IgD-negative memory B cell (primary cell): ENCODE measurements at regions not wholly inside any gene's neighbourhood (a gene's known extent, or its start where the extent isn't known, plus 50 kb on each side); places are given as distances from the start of the nearest gene placed in this dataset.

Experiments
- H3K27ac Mint-ChIP-seq, 3 donors: one replicate each; pipeline ENCODE4 v1.8.0; 2020 to 2022; ENCODE audit warnings: mild to moderate bottlenecking in 3 of 3, mixed read lengths in 3 of 3, moderate library complexity in 1 of 3
- H3K27me3 Mint-ChIP-seq: one replicate; pipeline ENCODE4 v1.8.0; 2021; ENCODE audit warnings: mixed read lengths
- H3K36me3 Mint-ChIP-seq: one replicate; pipeline ENCODE4 v1.8.0; 2020; ENCODE audit warnings: mild to moderate bottlenecking, mixed read lengths
- H3K4me1 Mint-ChIP-seq, 3 donors: one replicate each; pipeline ENCODE4 v1.8.0; 2020 to 2022; ENCODE audit warnings: mixed read lengths in 3 of 3, mild to moderate bottlenecking in 1 of 3
- H3K4me3 Mint-ChIP-seq, 4 donors: one replicate each; pipeline ENCODE4 v1.8.0; 2020 to 2022; ENCODE audit warnings: mild to moderate bottlenecking in 4 of 4, mixed read lengths in 4 of 4, moderate library complexity in 3 of 4
- H3K9me3 Mint-ChIP-seq, 3 donors: one replicate each; pipeline ENCODE4 v1.8.0; 2020 to 2021; ENCODE audit warnings: mixed read lengths in 3 of 3, mild to moderate bottlenecking in 1 of 3

- Mint-ChIP-seq H3K27me3 (no peaks in the 10 kb centered on the region), H3K4me1 (no peaks in the 10 kb centered on the region), H3K27ac (no peak overlapping the region), H3K9me3 (peaks cover 0 to 2% (median 0%) of the 10 kb centered on the region in 3 donors), H3K36me3 (no peaks in the 10 kb centered on the region), H3K4me3 (no peak overlapping the region)
These were observed 500.3 kb upstream of the GRIA1 start for GRCh38 chr5:152990217-152990616.

- Mint-ChIP-seq H3K27ac (no peak overlapping the region), H3K27me3 (no peaks in the 10 kb centered on the region), H3K36me3 (no peaks in the 10 kb centered on the region), H3K4me3 (no peak overlapping the region), H3K4me1 (no peaks in the 10 kb centered on the region), H3K9me3 (peaks cover 0 to 2% (median 0%) of the 10 kb centered on the region in 3 donors)
These were observed 499.8 kb upstream of the GRIA1 start for GRCh38 chr5:152990649-152991048.

- Mint-ChIP-seq H3K36me3 (no peaks in the 10 kb centered on the region), H3K4me1 (no peaks in the 10 kb centered on the region), H3K4me3 (no peak overlapping the region), H3K27ac (no peak overlapping the region), H3K9me3 (peaks cover 0 to 3% (median 0%) of the 10 kb centered on the region in 3 donors), H3K27me3 (no peaks in the 10 kb centered on the region)
These were observed 496.3 kb upstream of the GRIA1 start for GRCh38 chr5:152994033-152994680.

GRCh38 chr5:152995214-152995725 lies 495.2 kb upstream of the GRIA1 start:
- H3K27ac Mint-ChIP-seq, result no peak overlapping the region
- H3K4me1 Mint-ChIP-seq, result no peaks in the 10 kb centered on the region
- no peak overlapping the region for H3K4me3 Mint-ChIP-seq
- no peaks in the 10 kb centered on the region for H3K36me3 Mint-ChIP-seq
- H3K9me3 Mint-ChIP-seq, result peaks cover 0 to 3% (median 0%) of the 10 kb centered on the region in 3 donors
- no peaks in the 10 kb centered on the region for H3K27me3 Mint-ChIP-seq

GRCh38 chr5:153005711-153006110 lies 484.8 kb upstream of the GRIA1 start:
- no peaks in the 10 kb centered on the region for H3K4me1 Mint-ChIP-seq
- no peak overlapping the region for H3K27ac Mint-ChIP-seq

GRCh38 chr5:153006681-153007080 lies 483.8 kb upstream of the GRIA1 start:
- Mint-ChIP-seq H3K4me3 (no peak overlapping the region), H3K4me1 (no peaks in the 10 kb centered on the region), H3K27ac (no peak overlapping the region), H3K36me3 (no peaks in the 10 kb centered on the region), H3K9me3 (peaks cover 6 to 14% (median 8%) of the 10 kb centered on the region in 3 donors), H3K27me3 (no peaks in the 10 kb centered on the region)

More at GRCh38 chr5:153005711-153006110, 484.8 kb upstream of the GRIA1 start:
- no peaks in the 10 kb centered on the region for H3K27me3 Mint-ChIP-seq
- H3K9me3 Mint-ChIP-seq, result peaks cover 6 to 14% (median 8%) of the 10 kb centered on the region in 3 donors
- H3K4me3 Mint-ChIP-seq, result no peak overlapping the region
- no peaks in the 10 kb centered on the region for H3K36me3 Mint-ChIP-seq

GRCh38 chr5:153014194-153014593 lies 476.3 kb upstream of the GRIA1 start:
- no peaks in the 10 kb centered on the region for H3K36me3 Mint-ChIP-seq
- H3K9me3 Mint-ChIP-seq, result peaks cover 1 to 13% (median 6%) of the 10 kb centered on the region in 3 donors
- H3K27me3 Mint-ChIP-seq, result no peaks in the 10 kb centered on the region
- no peaks in the 10 kb centered on the region for H3K4me1 Mint-ChIP-seq
- H3K4me3 Mint-ChIP-seq, result no peak overlapping the region
- no peak overlapping the region for H3K27ac Mint-ChIP-seq

- H3K36me3 Mint-ChIP-seq, result no peaks in the 10 kb centered on the region
- H3K27ac Mint-ChIP-seq, result no peak overlapping the region
- H3K27me3 Mint-ChIP-seq, result no peaks in the 10 kb centered on the region
- H3K4me1 Mint-ChIP-seq, result no peaks in the 10 kb centered on the region
- no peak overlapping the region for H3K4me3 Mint-ChIP-seq
- peaks cover 1 to 22% (median 7%) of the 10 kb centered on the region in 3 donors for H3K9me3 Mint-ChIP-seq
These were observed 472.3 kb upstream of the GRIA1 start for GRCh38 chr5:153018121-153018520.

- peaks cover 2 to 7% (median 2%) of the 10 kb centered on the region in 3 donors for H3K9me3 Mint-ChIP-seq
- H3K27me3 Mint-ChIP-seq, result no peaks in the 10 kb centered on the region
- no peaks in the 10 kb centered on the region for H3K4me1 Mint-ChIP-seq
- H3K27ac Mint-ChIP-seq, result peak overlapping the region in 1 of 3 donors; percentile 28
- H3K4me3 Mint-ChIP-seq, result no peak overlapping the region
- H3K36me3 Mint-ChIP-seq, result peaks cover 1% of the 10 kb centered on the region
These were observed 459.4 kb upstream of the GRIA1 start for GRCh38 chr5:153030755-153031725.

GRCh38 chr5:153039501-153039900 lies 451.0 kb upstream of the GRIA1 start:
- no peak overlapping the region for H3K27ac Mint-ChIP-seq

GRCh38 chr5:153043886-153044285 lies 446.6 kb upstream of the GRIA1 start:
- H3K4me1 Mint-ChIP-seq, result no peaks in the 10 kb centered on the region
- H3K27me3 Mint-ChIP-seq, result no peaks in the 10 kb centered on the region
- H3K9me3 Mint-ChIP-seq, result peaks cover 2 to 8% (median 4%) of the 10 kb centered on the region in 3 donors
- no peak overlapping the region for H3K27ac Mint-ChIP-seq
- no peaks in the 10 kb centered on the region for H3K36me3 Mint-ChIP-seq
- H3K4me3 Mint-ChIP-seq, result no peak overlapping the region

More at GRCh38 chr5:153039501-153039900, 451.0 kb upstream of the GRIA1 start:
- no peak overlapping the region for H3K4me3 Mint-ChIP-seq
- H3K27me3 Mint-ChIP-seq, result no peaks in the 10 kb centered on the region
- H3K9me3 Mint-ChIP-seq, result peaks cover 0 to 14% (median 4%) of the 10 kb centered on the region in 3 donors
- no peaks in the 10 kb centered on the region for H3K4me1 Mint-ChIP-seq
- H3K36me3 Mint-ChIP-seq, result no peaks in the 10 kb centered on the region

GRCh38 chr5:153050496-153051179 lies 439.8 kb upstream of the GRIA1 start:
- H3K4me3 Mint-ChIP-seq, result no peak overlapping the region
- no peaks in the 10 kb centered on the region for H3K27me3 Mint-ChIP-seq
- no peaks in the 10 kb centered on the region for H3K36me3 Mint-ChIP-seq
- H3K9me3 Mint-ChIP-seq, result peaks cover 0 to 7% (median 3%) of the 10 kb centered on the region in 3 donors
- H3K27ac Mint-ChIP-seq, result no peak overlapping the region
- no peaks in the 10 kb centered on the region for H3K4me1 Mint-ChIP-seq

GRCh38 chr5:153066281-153066680 lies 424.2 kb upstream of the GRIA1 start:
- H3K27ac Mint-ChIP-seq, result no peak overlapping the region
- no peak overlapping the region for H3K4me3 Mint-ChIP-seq
- no peaks in the 10 kb centered on the region for H3K27me3 Mint-ChIP-seq
- peaks cover 0 to 5% (median 2%) of the 10 kb centered on the region in 3 donors for H3K9me3 Mint-ChIP-seq
- H3K4me1 Mint-ChIP-seq, result no peaks in the 10 kb centered on the region
- H3K36me3 Mint-ChIP-seq, result peaks cover 1% of the 10 kb centered on the region

- Mint-ChIP-seq H3K27ac (no peak overlapping the region), H3K36me3 (peaks cover 1% of the 10 kb centered on the region), H3K4me3 (no peak overlapping the region), H3K27me3 (no peaks in the 10 kb centered on the region), H3K9me3 (peaks cover 0 to 5% (median 2%) of the 10 kb centered on the region in 3 donors), H3K4me1 (no peaks in the 10 kb centered on the region)
These were observed 422.6 kb upstream of the GRIA1 start for GRCh38 chr5:153067869-153068268.

- Mint-ChIP-seq H3K36me3 (no peaks in the 10 kb centered on the region), H3K27me3 (no peaks in the 10 kb centered on the region), H3K9me3 (peaks cover 0 to 5% (median 4%) of the 10 kb centered on the region in 3 donors), H3K4me1 (no peaks in the 10 kb centered on the region), H3K4me3 (no peak overlapping the region), H3K27ac (no peak overlapping the region)
These were observed 411.1 kb upstream of the GRIA1 start for GRCh38 chr5:153079396-153079795.
